Keratinocyte (primary cell): ENCODE measurements at regions not wholly inside any gene's neighbourhood (a gene's known extent, or its start where the extent isn't known, plus 50 kb on each side); places are given as distances from the start of the nearest gene placed in this dataset.

Experiments used
- DNase-seq: peaks from one replicate; pipeline ENCODE4 v3.0.0-alpha.2; 2011; ENCODE audit warnings: low read depth, missing footprints, low spot score
- FAIRE-seq: peaks from 2 replicates; lab custom pipeline; 2011; peaks lifted over from hg19 to GRCh38; lab: Jason Lieb, UNC
- H2AFZ ChIP-seq: 2 replicates; pipeline ENCODE4 v1.6.0; 2012; ENCODE audit warnings: low read length, control low read depth, inconsistent platforms; ENCODE audit not compliant: control insufficient read depth
- H3K27ac ChIP-seq: 2 replicates; pipeline ENCODE4 v1.5.1; 2011; ENCODE audit warnings: low read length; ENCODE audit not compliant: control insufficient read depth, insufficient read depth
- H3K27me3 ChIP-seq: 3 replicates; pipeline ENCODE4 v1.6.0; 2011; ENCODE audit warnings: low read length; ENCODE audit not compliant: control insufficient read depth, insufficient read depth; ENCODE audit errors: extremely low read depth
- H3K36me3 ChIP-seq, 2 experiments: 2 replicates in 1 of 2; 3 replicates in 1 of 2; pipeline ENCODE4 v1.5.1; 2011; ENCODE audit warnings: low read length in 2 of 2, mild to moderate bottlenecking in 1 of 2; ENCODE audit not compliant: control insufficient read depth in 2 of 2, insufficient read depth in 2 of 2; ENCODE audit errors: extremely low read depth in 1 of 2
- H3K4me1 ChIP-seq: 3 replicates; pipeline ENCODE4 v1.5.1; 2011; ENCODE audit warnings: low read length; ENCODE audit not compliant: control insufficient read depth, insufficient read depth; ENCODE audit errors: extremely low read depth
- H3K4me2 ChIP-seq: 3 replicates; pipeline ENCODE4 v1.6.0; 2011; ENCODE audit warnings: low read depth, low read length; ENCODE audit not compliant: control insufficient read depth, insufficient read depth; ENCODE audit errors: extremely low read depth
- H3K4me3 ChIP-seq, 3 experiments: fragments of 200-600 bp in 1 of 3; sonication (generic) in 1 of 3; 2 replicates in 2 of 3; 3 replicates in 1 of 3; pipeline ENCODE4 v1.5.1; 2011 to 2016; ENCODE audit warnings: low read length in 3 of 3, mild to moderate bottlenecking in 3 of 3, control low read depth in 2 of 3, inconsistent platforms in 1 of 3, low read depth in 1 of 3, mixed read lengths in 1 of 3, mixed run types in 1 of 3, moderate library complexity in 1 of 3; ENCODE audit not compliant: control insufficient read depth in 2 of 3, insufficient read depth in 2 of 3; ENCODE audit errors: extremely low read depth in 1 of 3
- H3K79me2 ChIP-seq: 2 replicates; pipeline ENCODE4 v1.6.0; 2012; ENCODE audit warnings: low read length; ENCODE audit not compliant: control insufficient read depth, insufficient read depth
- H3K9ac ChIP-seq: 3 replicates; pipeline ENCODE4 v1.6.0; 2011; ENCODE audit warnings: low read length; ENCODE audit not compliant: control insufficient read depth, insufficient read depth; ENCODE audit errors: extremely low read depth
- H3K9me1 ChIP-seq: 3 replicates; pipeline ENCODE4 v1.6.0; 2011; ENCODE audit warnings: low read length; ENCODE audit not compliant: control insufficient read depth, insufficient read depth; ENCODE audit errors: extremely low read depth
- H3K9me3 ChIP-seq: 2 replicates; pipeline ENCODE4 v1.5.1; 2012; ENCODE audit warnings: low read depth, low read length; ENCODE audit not compliant: control insufficient read depth
- H4K20me1 ChIP-seq: 3 replicates; pipeline ENCODE4 v1.6.0; 2011; ENCODE audit warnings: low read length; ENCODE audit not compliant: control insufficient read depth, insufficient read depth; ENCODE audit errors: extremely low read depth
- CTCF ChIP-seq, 3 experiments: IDR thresholded peaks in 1 of 3; conservative IDR thresholded peaks in 1 of 3; optimal IDR thresholded peaks in 1 of 3; 2 replicates in 2 of 3; 3 replicates in 1 of 3; pipeline versions ENCODE3 to v1.5.1; 2011; ENCODE audit warnings: low read length in 3 of 3, mild to moderate bottlenecking in 3 of 3, moderate library complexity in 2 of 3, control low read depth in 1 of 3, inconsistent platforms in 1 of 3; ENCODE audit not compliant: insufficient read depth in 2 of 3; ENCODE audit errors: extremely low read depth in 1 of 3
- EZH2 ChIP-seq: IDR thresholded peaks from one replicate; pipeline ENCODE4 v1.6.1; 2012; ENCODE audit warnings: inconsistent platforms, mild to moderate bottlenecking, low read length, moderate library complexity
- dilution Hi-C: fragments of 300-500 bp; cut with MboI; formaldehyde crosslinking; loops from one replicate; pipeline ENCODE4 v1.7.0; 2020; ENCODE audit warnings: low sequenced_read_pairs; ENCODE audit not compliant: extremely low pct_ligation_motif_present

DNA sequence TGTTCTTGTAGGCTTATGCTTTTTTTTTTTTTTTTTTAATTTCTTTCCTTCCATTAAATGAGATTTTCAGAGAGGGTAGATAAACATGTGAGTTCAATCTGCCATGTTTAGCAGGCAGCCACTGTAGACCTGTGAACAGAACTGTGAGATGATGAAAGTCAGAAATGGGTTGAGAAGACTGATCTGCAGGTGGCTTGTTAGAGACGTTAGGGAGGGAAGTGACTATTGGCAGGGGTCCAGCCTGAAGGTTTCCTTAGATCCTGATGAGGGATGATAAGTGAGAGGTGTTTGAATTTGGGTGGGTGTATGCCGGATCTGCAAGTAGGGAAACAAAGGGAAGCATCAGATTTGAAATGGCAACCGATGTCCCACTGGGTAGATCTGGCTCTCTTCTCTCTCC is 157.8 kb downstream of the HS3ST3B1 start:
- FAIRE-seq (no peak), DNase-seq (no peak)
- no peaks in the 10 kb centered on the region for H3K9me1 ChIP-seq
- TF ChIP-seq CTCF (optimal IDR thresholded peaks at IDR 0.05 in 1 of 3, IDR thresholded peaks at IDR 0.05 in 1 of 3, conservative IDR thresholded peaks at IDR 0.05 in 1 of 3; ENCODE audit: extremely low read depth in 1 of 3, insufficient read depth in 2 of 3, low read length in 3 of 3) (no peak), EZH2 (no peak)
- H3K4me2 ChIP-seq = no peak overlapping the region
- H2AFZ ChIP-seq = no peak overlapping the region
- H3K4me1 ChIP-seq = no peaks in the 10 kb centered on the region
- dilution Hi-C loops = no loop called here
- H3K27ac ChIP-seq = no peak overlapping the region
- H3K9me3 ChIP-seq = no peaks in the 10 kb centered on the region
- no peaks in the 10 kb centered on the region for H3K36me3 ChIP-seq
- H3K4me3 ChIP-seq = no peak overlapping the region
- H4K20me1 ChIP-seq = no peaks in the 10 kb centered on the region
- H3K9ac ChIP-seq = no peak overlapping the region
- no peaks in the 10 kb centered on the region for H3K27me3 ChIP-seq
- no peaks in the 10 kb centered on the region for H3K79me2 ChIP-seq

DNA sequence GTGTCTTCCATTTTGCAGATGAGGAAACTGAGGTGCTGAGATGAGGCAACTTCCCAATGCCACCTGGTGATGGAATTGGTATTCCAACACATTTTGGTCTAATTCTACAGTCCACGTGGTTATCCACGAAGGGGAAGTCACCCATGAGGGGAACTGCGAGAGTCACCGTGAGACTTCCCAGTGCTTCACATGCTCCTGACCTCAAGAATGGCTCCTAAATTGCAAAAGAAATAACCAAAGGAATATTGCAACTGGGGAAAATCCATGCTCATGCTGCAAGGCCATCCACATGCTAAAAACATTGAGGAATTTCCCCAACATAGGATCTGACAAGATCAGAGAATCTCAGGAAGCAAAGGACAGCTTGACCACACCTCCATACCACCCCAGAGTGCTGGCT is 153.9 kb downstream of the HS3ST3B1 start:
- Histone ChIP-seq H3K9me1 (no peaks in the 10 kb centered on the region), H2AFZ (no peak overlapping the region), H3K9me3 (no peaks in the 10 kb centered on the region), H3K36me3 (no peaks in the 10 kb centered on the region), H3K4me1 (no peaks in the 10 kb centered on the region), H4K20me1 (no peaks in the 10 kb centered on the region), H3K27me3 (no peaks in the 10 kb centered on the region), H3K4me2 (no peak overlapping the region), H3K4me3 (no peak overlapping the region), H3K79me2 (no peaks in the 10 kb centered on the region), H3K9ac (no peak overlapping the region), H3K27ac (no peak overlapping the region)
- DNase-seq (no peak), FAIRE-seq (no peak)
- TF ChIP-seq CTCF (optimal IDR thresholded peaks at IDR 0.05 in 1 of 3, IDR thresholded peaks at IDR 0.05 in 1 of 3, conservative IDR thresholded peaks at IDR 0.05 in 1 of 3; ENCODE audit: extremely low read depth in 1 of 3, insufficient read depth in 2 of 3, low read length in 3 of 3) = no peak
- no peak for TF ChIP-seq EZH2
- dilution Hi-C loops = no loop called here
